GM19395 (cell line): ENCODE measurements at regions not wholly inside any gene's neighbourhood (a gene's known extent, or its start where the extent isn't known, plus 50 kb on each side); places are given as distances from the start of the nearest gene placed in this dataset.

Experiments used
- ATAC-seq: cut with Tn5 transposase; IDR thresholded peaks from one replicate; pipeline ENCODE4 v1.9.1; 2021; ENCODE audit warnings: mild to moderate bottlenecking, moderate library complexity; ENCODE audit not compliant: unreplicated experiment

- no peak for ATAC-seq
Observed at GRCh38 chr4:107255114-107255513, 219.0 kb upstream of the DKK2 start.

- no peak for ATAC-seq
Observed at GRCh38 chr4:107253579-107254068, 217.5 kb upstream of the DKK2 start.

GRCh38 chr4:107253090-107253489 lies 217.0 kb upstream of the DKK2 start:
- ATAC-seq: no peak

- ATAC-seq: no peak
Observed at GRCh38 chr4:107252571-107252970, 216.5 kb upstream of the DKK2 start.

- ATAC-seq: no peak
Observed at GRCh38 chr4:107248571-107248970, 212.5 kb upstream of the DKK2 start.

- ATAC-seq: no peak
Observed at GRCh38 chr4:107247738-107248137, 211.6 kb upstream of the DKK2 start.

- no peak for ATAC-seq
Observed at GRCh38 chr4:107246761-107247160, 210.6 kb upstream of the DKK2 start.

- no peak for ATAC-seq
Observed at GRCh38 chr4:107243141-107243781, 207.1 kb upstream of the DKK2 start.

- ATAC-seq: no peak
Observed at GRCh38 chr4:107220976-107221375, 184.9 kb upstream of the DKK2 start.

GRCh38 chr4:107219681-107220080 lies 183.6 kb upstream of the DKK2 start:
- ATAC-seq: no peak

GRCh38 chr4:107216379-107216778 lies 180.3 kb upstream of the DKK2 start:
- ATAC-seq: no peak

- no peak for ATAC-seq
Observed at GRCh38 chr4:107215222-107215621, 179.1 kb upstream of the DKK2 start.

- ATAC-seq: no peak
Observed at GRCh38 chr4:107213880-107214279, 177.8 kb upstream of the DKK2 start.

- ATAC-seq: no peak
Observed at GRCh38 chr4:107213410-107213809, 177.3 kb upstream of the DKK2 start.

- ATAC-seq: no peak
Observed at GRCh38 chr4:107212565-107212964, 176.5 kb upstream of the DKK2 start.

GRCh38 chr4:107210450-107211239 lies 174.5 kb upstream of the DKK2 start:
- no peak for ATAC-seq

GRCh38 chr4:107203733-107204132 lies 167.6 kb upstream of the DKK2 start:
- no peak for ATAC-seq

GRCh38 chr4:107202744-107203143 lies 166.6 kb upstream of the DKK2 start:
- no peak for ATAC-seq

GRCh38 chr4:107197121-107197520 lies 161.0 kb upstream of the DKK2 start:
- no peak for ATAC-seq

GRCh38 chr4:107196312-107196711 lies 160.2 kb upstream of the DKK2 start:
- ATAC-seq: no peak

GRCh38 chr4:107194005-107194404 lies 157.9 kb upstream of the DKK2 start:
- ATAC-seq: no peak

- no peak for ATAC-seq
Observed at GRCh38 chr4:107192601-107193000, 156.5 kb upstream of the DKK2 start.
